ENCODE measurements at regions not wholly inside any gene's neighbourhood (a gene's known extent, or its start where the extent isn't known, plus 50 kb on each side); places are given as distances from the start of the nearest gene placed in this dataset.

DNA sequence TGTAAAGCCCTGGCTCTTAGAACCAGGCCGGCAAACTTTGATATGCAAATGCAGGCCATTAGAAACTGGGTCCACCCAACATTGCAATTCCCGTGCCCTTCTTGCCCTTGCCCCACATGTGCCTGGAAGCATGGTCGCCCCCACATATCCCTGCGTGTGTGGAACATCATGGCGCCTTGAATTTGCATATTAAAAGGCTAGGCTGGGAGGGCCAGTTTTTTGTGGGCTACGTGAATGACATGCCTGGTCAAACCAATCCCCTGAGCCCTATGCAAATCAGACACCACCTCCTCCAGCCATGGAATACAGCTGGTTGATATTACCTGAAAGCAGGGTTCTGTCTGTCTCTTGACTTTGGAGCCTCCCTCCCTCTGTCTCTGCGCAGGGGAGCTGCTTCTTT is 58.7 kb upstream of the ARHGEF26 start:
- Histone ChIP-seq H3K36me3 (ENCODE audit: control insufficient read depth in 1 of 2, insufficient read depth in 2 of 2, low read length in 2 of 2) (no peaks in the 10 kb centered on the region), H2AFZ (ENCODE audit: low read depth, low read length, poor library complexity, severe bottlenecking) (no peak overlapping the region), H3K9ac (ENCODE audit: low read length) (no peak overlapping the region), H3K27ac (ENCODE audit: low read depth, low read length) (no peak overlapping the region), H4K20me1 (ENCODE audit: insufficient read depth) (no peaks in the 10 kb centered on the region), H3K4me2 (ENCODE audit: low read length) (no peak overlapping the region), H3K4me3 (replicated peaks in 1 of 2; ENCODE audit: low read depth in 1 of 2, low read length in 2 of 2) (no peak overlapping the region), H3K27me3 (ENCODE audit: insufficient read depth, low read length) (no peaks in the 10 kb centered on the region), H3K9me2 (ENCODE audit: insufficient read depth) (no peaks in the 10 kb centered on the region), H3K9me3 (ENCODE audit: control insufficient read depth in 1 of 2, insufficient read depth in 1 of 2, low read depth in 1 of 2, low read length in 2 of 2) (no peaks in the 10 kb centered on the region), H3K79me2 (ENCODE audit: insufficient read depth, low read length) (no peaks in the 10 kb centered on the region), H3K4me1 (ENCODE audit: control insufficient read depth in 1 of 2, insufficient read depth in 2 of 2, low read length in 2 of 2) (no peaks in the 10 kb centered on the region)
- BruUV-seq (replicated peaks) = no TSS peak
- POLR2A ChIA-PET = no interaction called here
- ATAC-seq (no peak), DNase-seq (ENCODE audit: low read depth, low spot score) (no peak)
- intact Hi-C loops (cut with micrococcal nuclease) = no loop called here
- RAD21 ChIA-PET (ENCODE audit: low non-redundant PET in 1 of 2, low total read pairs in 2 of 2, uncharacterized antibody in 2 of 2, unreplicated experiment in 2 of 2) = no interaction called here
- CTCF ChIA-PET = no interaction called here
- TF ChIP-seq JUND (IDR thresholded peaks at IDR 0.05) = no peak
- no peak for TF ChIP-seq TCF7L2 (IDR thresholded peaks at IDR 0.05; ENCODE audit: borderline replicate concordance, extremely low read depth, insufficient read depth, insufficient read length)
- no peak for TF ChIP-seq CBX3 (IDR thresholded peaks at IDR 0.05; ENCODE audit: low read depth)
- no peak for TF ChIP-seq SP1 (IDR thresholded peaks at IDR 0.05; ENCODE audit: low read depth)
- TF ChIP-seq EZH2phosphoT487 (IDR thresholded peaks at IDR 0.05; ENCODE audit: borderline replicate concordance) = no peak
- no peak for TF ChIP-seq EZH2 (IDR thresholded peaks at IDR 0.05)
- no peak for TF ChIP-seq ZNF274 (IDR thresholded peaks at IDR 0.05; ENCODE audit: low read depth, low read length)
- no peak for TF ChIP-seq ZFX (IDR thresholded peaks at IDR 0.05)
- TF ChIP-seq POLR2AphosphoS5 (IDR thresholded peaks at IDR 0.05; ENCODE audit: low read depth, low read length) = no peak
- no peak for TF ChIP-seq FOSL1 (IDR thresholded peaks at IDR 0.05; ENCODE audit: low read depth)
- no peak for TF ChIP-seq SIN3A (IDR thresholded peaks at IDR 0.05; ENCODE audit: low read depth)
- TF ChIP-seq CEBPB (IDR thresholded peaks at IDR 0.05; ENCODE audit: low read depth) = no peak
- TF ChIP-seq, protein P1, sequence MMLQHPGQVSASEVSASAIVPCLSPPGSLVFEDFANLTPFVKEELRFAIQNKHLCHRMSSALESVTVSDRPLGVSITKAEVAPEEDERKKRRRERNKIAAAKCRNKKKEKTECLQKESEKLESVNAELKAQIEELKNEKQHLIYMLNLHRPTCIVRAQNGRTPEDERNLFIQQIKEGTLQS (IDR thresholded peaks at IDR 0.05) = no peak
- TF ChIP-seq, protein P2, sequence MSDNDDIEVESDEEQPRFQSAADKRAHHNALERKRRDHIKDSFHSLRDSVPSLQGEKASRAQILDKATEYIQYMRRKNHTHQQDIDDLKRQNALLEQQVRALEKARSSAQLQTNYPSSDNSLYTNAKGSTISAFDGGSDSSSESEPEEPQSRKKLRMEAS (IDR thresholded peaks at IDR 0.05) = no peak

DNA sequence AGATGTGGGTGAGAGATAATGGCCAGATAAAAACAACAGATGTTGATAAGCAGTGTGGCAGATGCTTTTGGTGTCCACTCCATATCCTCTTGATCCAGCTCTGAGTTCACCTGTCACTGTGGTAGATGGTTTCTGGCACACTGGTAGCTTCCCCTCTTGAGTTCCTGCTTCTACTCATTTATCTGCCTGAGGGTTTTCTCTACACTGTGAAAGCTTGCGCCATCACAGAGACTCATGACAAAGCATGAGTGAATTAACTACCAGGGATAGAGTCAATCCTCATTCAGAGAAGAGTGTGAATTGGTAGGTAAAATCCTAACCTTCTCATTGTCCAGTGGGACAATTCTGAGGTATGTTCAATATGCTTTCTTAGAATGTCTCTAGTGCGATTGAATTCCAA is 50.0 kb upstream of the ARHGEF26 start:
- ChIA-PET RAD21 (ENCODE audit: low non-redundant PET in 1 of 2, low total read pairs in 2 of 2, uncharacterized antibody in 2 of 2, unreplicated experiment in 2 of 2) (no interaction called here), CTCF (no interaction called here), POLR2A (no interaction called here)
- H3K4me2 ChIP-seq (ENCODE audit: low read length) = no peak overlapping the region
- H3K9me3 ChIP-seq (ENCODE audit: control insufficient read depth in 1 of 2, insufficient read depth in 1 of 2, low read depth in 1 of 2, low read length in 2 of 2) = no peaks in the 10 kb centered on the region
- H3K4me3 ChIP-seq (replicated peaks in 1 of 2; ENCODE audit: low read depth in 1 of 2, low read length in 2 of 2) = no peak overlapping the region
- no peaks in the 10 kb centered on the region for H4K20me1 ChIP-seq (ENCODE audit: insufficient read depth)
- H3K9ac ChIP-seq (ENCODE audit: low read length) = no peak overlapping the region
- intact Hi-C loops (cut with micrococcal nuclease) = no loop called here
- no peak for DNase-seq (ENCODE audit: low read depth, low spot score)
- no TSS peak for BruUV-seq (replicated peaks)
- no peak for TF ChIP-seq ZNF274 (IDR thresholded peaks at IDR 0.05; ENCODE audit: low read depth, low read length)
- no peaks in the 10 kb centered on the region for H3K79me2 ChIP-seq (ENCODE audit: insufficient read depth, low read length)
- H3K27me3 ChIP-seq (ENCODE audit: insufficient read depth, low read length) = no peaks in the 10 kb centered on the region
- no peak overlapping the region for H3K27ac ChIP-seq (ENCODE audit: low read depth, low read length)
- no peak overlapping the region for H2AFZ ChIP-seq (ENCODE audit: low read depth, low read length, poor library complexity, severe bottlenecking)
- H3K36me3 ChIP-seq (ENCODE audit: control insufficient read depth in 1 of 2, insufficient read depth in 2 of 2, low read length in 2 of 2) = no peaks in the 10 kb centered on the region
- no peaks in the 10 kb centered on the region for H3K4me1 ChIP-seq (ENCODE audit: control insufficient read depth in 1 of 2, insufficient read depth in 2 of 2, low read length in 2 of 2)
- no peak for ATAC-seq
- H3K9me2 ChIP-seq (ENCODE audit: insufficient read depth) = 0 out of 2 replicates have a peak, but pooled peaks cover 5% of the 10 kb centered on the region

Measured in HCT116 (cell line).